Retina (tissue), 1 donor: ENCODE measurements at regions not wholly inside any gene's neighbourhood (a gene's known extent, or its start where the extent isn't known, plus 50 kb on each side); places are given as distances from the start of the nearest gene placed in this dataset.
"Not testable (repeated sequence)": the region's sequence is repeated elsewhere in the genome, so short reads cannot be mapped to it uniquely, and the experiment has no call there.

Experiments used
- DNase-seq: peaks from one replicate; pipeline ENCODE4 v3.0.0-alpha.2; 2016

DNA sequence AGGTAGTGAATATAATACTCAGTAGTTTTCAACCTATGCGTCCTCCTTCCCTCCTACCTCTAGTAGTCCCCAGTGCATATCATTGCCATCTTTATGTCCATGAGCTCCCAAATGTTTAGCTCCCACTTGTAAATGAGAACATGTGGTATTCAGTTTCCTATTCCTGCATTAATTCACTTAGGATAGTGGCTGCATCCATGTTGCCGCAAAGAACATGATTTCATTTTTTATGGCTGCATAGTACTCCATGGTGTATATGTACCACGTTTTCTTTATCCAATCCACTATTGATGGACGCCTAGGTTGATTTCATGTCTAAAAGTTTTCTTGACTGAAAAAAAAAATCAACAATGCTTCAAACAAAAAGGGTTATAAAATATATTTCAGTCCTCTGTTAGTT lies 303.4 kb upstream of the SGCG start:
- DNase-seq = no peak

DNA sequence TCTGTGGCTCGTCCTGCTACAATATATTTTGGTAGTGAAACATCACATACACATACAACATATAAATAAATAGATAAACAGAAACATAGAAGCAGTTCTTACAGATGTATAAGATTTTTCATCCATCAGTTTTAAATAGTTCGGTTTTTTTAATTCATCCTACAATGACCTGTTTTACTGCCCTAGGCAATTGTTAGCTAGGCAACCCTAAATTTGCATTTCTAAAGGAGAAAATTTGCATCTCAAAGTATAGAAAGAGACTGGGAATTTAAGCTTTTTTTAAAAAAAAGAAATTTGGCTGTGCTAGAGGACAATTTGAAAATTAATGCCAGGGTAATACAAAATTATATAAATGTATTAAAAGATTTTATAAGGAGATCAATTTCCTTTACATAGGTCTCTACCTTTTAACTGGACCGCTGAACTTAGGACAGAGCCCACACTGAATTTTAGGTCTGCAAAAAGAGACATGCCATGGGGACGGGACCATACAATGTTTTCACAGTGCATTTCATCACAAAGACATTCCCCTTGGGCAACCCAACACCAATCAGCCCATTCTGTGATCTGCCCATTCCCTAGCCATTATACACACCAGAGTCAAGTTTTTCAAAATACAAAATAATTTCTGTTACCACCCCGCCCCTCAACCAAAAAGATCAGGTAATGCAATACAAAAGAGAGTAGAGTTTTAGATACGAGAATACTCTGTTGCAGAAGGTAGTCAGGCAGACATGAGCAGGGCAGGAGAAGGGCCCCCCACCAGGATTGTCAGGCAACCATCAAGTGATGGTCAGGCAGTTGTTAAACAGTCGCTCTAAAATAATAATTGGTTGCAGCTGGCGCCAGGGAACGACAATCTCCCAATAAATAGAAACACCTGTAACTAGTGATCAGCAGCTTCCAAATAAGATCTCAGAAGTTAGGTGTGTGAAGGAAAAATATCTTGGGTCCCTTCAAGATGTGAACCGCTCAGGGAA lies 299.7 kb upstream of the SGCG start:
- DNase-seq = no peak

DNA sequence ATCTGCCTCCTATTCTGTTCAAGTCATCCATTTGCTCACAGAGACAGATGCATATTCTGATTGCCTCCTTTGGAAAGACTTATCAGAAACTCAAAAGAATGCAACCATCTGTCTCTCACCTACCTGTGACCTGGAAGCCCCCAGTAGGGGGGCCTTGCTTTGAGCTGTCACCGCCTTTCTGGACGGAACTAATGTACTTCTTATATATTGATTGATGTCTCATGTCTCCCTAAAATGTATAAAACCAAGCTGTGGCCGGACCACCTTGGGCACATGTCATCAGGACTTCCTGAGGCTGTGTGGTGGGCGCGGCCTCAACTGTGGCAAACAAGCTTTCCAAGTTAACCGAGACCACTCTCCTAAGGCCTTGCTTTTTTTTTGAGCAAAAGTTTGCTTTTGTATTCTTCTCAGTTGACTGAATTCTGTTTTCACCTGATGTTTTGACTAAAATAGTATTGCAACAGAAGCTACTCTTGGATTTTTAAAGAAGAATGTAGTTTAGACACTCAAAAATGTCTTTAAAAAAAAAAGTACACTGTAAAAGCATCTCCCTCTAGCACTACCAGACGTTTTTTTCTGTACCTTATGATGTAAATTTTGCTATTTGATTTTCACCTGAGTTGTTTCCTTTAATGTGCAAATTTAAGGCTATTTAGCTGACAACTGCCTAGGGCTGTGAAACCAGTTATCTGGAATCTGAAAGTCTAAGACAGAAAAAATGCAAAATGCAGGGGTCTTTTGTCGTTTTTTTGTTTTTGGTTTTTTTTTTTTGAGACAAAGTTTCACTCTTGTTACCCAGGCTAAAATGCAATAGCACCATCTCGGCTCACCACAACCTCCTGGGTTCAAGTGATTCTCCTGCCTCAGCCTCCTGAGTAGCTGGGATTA lies 298.8 kb upstream of the SGCG start:
- not testable (repeated sequence) for DNase-seq

DNA sequence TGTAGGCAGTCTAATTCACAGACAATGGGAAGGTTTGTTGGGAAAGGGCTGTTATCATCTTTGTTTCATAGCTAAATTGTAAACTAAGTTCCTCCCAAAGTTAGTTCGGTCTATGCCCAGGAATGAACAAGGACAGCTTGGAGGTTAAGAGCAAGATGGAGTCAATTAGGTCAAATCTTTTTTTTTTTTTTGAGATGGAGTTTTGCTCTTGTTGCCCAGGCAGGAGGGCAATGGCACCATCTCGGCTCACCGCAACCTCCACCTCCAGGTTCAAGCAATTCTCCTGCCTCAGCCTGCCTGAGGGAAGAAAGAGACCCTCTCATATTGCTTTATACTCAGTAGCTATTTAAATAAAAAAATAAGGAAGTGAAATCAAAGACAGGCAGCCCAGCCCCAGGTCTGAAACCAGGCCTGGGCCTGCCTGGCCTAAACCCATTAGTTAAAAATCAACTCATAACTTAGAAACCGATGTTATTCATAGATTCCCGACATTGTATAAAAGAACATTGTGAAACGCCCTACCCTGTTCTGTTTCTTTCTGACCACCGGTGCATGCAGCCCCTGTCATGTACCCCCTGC lies 297.4 kb upstream of the SGCG start:
- DNase-seq = no peak

DNA sequence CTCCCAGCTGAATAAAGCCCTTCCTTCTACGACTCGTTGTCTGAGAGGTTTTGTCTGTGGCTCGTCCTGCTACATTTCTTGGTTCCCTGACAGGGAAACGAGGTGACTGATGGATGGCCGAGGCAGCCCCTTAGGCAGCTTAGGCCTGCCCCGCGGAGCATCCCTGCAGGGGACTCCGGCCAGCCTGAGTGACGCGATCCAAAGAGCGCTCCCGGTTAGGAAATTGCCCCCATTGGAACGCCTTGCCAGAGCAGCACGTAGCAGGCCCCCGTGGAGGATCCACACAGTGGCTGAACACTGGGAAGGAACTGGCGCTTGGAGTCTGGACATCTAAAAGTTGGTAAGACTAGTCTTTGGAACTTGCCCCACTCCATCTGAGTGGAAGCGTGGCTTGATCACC lies 296.8 kb upstream of the SGCG start:
- peak; percentile 14 for DNase-seq

DNA sequence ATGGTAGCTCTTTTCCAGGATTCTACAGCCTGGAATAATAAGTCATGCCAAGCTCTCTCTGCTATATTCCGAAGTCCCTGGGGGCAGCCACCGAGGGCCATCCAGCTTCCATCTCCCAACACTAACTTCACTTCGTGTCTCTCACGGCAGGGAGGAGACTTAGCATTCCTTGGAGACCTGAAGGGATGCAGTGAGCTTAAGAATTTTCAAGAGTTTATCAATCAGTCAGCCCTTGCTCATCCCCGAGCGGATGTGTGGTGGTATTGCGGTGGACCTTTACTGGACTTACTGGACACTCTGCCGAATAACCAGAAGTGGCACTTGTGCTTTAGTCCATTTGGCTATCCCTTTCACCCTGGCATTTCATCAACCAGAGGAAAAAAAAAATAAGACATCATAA lies 294.7 kb upstream of the SGCG start:
- not testable (repeated sequence) for DNase-seq

DNA sequence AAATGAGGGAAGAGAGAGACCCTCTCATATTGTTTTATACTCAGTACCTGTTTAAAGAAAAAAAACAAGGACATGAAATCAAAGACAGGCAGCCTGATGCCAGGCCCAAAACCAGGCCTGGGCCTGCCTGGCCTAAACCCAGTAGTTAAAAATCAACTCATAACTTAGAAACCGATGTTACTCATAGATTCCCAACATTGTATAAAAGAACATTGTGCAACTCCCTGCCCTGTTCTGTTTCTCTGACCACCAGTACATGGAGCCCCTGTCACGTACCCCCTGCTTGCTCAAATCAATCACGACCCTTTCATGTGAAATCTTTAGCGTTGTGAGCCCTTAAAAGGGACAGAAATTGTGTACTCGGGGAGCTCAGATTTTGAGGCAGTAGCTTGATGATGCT lies 291.4 kb upstream of the SGCG start:
- not testable (repeated sequence) for DNase-seq

DNA sequence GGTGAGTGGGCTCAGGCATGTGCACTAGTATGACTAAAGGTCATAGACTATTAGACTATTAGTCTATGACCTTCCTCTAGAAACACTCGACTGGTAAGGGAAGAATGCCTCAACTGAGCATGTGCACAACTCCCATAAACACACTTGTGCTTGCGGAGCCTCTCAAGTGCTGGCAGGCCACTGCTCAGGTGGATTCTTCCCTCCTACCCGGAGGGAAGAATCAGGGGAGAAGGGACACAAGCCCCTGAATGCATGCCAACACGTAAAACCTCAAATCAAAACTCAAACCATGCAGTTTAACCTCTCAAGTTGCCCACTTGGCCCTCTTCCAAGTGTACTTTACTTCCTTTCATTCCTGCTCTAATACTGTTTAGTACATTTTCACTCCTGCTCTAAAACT lies 287.6 kb upstream of the SGCG start:
- no peak for DNase-seq

DNA sequence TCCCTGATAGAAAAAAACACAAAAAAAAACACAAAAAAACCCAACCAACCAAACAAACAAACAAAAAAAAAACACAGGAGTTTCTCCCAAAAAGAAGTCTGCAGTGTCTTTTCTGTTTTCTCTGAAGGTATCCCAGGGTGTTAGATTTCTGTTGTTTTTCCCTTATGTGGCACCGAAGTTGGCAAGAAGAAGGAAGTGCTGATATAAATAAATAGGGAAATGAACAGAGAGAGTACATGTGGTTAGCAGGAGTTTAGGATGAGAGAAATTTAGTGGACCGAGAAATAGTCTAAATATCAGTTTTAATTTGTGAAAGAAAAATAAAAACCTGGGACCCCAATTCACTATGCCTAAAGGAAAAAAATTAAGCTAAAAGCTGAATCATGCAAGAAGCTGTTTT lies 287.0 kb upstream of the SGCG start:
- DNase-seq = no peak

DNA sequence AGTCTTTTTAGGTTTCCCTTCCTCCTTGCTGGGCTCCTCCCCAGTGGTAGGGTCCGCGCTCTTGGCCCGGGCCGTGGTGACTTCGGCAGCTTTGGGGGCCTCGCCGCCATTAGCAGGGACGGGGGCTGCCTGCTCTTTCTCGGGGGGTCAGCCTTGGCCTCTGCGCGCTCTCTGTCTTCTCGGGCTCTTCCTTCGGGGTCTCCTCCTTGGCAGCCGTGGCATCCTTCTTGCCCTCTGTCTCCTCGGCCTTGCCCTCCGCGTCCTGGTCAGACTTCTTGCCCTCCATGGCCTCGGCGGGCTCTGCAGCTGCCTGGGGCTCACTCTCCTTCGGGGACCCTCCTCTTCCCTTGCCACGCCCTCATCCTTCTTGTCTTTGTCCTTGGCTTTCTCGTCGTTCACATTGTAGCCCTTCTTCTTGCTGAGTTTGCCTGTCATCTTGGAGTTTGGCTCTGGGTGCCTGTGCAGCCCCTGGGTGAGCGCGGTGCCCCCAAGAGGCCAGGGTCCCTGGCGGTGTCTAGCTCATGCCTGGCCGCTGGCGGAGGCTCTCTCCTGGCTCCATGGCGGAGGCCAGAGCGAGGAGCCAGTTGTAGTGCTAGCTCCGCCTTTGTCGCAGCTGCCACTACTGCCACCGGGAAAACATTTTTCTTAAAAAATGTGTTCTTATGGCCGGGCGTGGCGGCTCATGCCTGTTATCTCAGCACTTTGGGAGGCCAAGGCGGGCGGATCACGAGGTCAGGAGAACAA lies 283.0 kb upstream of the SGCG start:
- no peak for DNase-seq

DNA sequence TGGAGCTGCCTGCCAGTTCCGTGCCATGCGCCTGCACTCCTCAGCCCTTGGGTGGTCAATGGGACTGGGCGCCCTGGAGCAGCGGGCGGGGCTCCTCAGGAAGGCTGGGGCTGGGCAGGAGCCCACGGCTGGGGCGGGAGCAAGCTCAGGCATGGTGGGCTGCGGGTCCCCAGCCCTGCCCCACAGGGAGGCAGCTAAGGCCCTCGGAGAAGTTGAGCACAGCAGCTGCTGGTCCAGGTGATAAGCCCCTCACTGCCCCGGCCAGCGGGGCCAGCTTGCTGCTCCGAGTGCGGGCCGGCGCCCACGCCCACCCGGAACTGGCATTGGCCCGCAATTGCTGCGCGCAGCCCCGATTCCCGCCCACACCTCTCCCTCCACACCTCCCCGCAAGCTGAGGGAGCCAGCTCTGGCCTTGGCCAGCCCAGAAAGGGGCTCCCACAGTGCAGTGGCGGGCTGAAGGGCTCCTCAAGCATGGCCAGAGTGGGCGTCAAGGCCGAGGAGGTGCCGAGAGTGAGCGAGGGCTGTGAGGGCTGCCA lies 280.3 kb upstream of the SGCG start:
- not testable (repeated sequence) for DNase-seq

DNA sequence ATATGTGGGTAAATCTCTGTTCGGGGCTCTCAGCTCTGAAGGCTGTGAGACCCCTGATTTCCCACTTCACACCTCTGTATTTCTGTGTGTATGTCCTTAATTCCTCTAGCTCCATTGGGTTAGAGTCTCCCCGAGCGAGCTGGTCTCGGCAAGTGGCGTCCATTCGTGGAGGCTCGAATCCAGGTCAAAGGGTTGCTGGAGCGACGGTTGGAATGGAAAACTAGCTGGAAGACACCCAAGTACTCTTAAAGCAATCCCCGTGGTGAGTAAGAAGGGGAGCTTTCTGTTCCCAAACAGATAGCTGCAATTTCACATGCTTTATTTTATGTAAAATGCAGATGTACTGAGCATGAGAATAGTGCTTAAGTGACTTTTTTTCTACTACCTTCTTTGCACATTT lies 277.5 kb upstream of the SGCG start:
- no peak for DNase-seq

DNA sequence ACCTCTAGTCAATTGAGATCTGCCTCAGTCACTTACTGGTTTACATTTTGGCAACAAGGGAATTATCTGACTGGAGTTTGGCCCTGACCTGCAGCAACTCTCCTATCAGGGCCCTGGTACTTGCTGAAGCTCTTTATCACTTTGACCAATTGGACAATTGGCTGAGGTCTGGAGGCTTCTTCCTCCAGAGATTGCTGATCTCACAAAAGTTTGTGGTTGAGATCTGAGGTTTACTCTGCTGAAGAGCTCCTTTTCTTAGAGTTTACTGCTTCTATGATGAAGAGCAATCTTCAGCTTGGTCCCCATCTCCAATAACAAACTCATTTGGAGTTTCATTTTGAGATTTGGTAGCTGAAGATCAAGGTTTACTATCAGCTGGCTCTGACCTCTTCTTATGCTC lies 276.9 kb upstream of the SGCG start:
- DNase-seq = no peak

DNA sequence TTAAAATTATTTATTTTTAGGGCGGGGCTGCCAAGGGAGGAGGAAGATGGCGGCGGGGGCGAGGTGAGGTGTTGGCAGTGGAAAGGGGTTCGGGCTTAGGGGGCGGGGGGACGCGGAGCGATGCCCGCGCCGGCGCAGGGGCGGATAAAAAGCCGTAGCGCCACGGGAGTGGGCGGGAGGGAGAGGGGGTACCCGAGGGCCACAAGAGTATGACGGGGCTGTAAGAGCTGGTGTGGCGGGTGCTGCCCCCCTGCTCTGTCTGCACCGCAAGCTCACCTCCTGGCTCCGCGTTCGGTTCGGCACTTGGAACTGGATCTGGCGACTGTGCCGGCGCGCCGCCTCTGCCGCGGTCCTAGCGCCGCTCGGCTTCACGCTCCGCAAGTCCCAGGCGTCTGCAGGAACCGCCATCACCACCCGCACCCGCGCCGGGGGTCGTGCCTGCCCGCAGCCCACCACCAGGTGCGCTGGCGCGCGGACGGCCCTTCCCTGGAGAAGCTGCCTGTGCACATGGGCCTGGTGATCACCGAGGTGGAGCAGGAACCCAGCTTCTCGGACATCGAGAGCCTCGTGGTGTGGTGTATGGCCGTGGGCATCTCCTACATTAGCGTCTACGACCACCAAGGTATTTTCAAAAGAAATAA lies 265.2 kb upstream of the SGCG start:
- DNase-seq = peak; percentile 96

DNA sequence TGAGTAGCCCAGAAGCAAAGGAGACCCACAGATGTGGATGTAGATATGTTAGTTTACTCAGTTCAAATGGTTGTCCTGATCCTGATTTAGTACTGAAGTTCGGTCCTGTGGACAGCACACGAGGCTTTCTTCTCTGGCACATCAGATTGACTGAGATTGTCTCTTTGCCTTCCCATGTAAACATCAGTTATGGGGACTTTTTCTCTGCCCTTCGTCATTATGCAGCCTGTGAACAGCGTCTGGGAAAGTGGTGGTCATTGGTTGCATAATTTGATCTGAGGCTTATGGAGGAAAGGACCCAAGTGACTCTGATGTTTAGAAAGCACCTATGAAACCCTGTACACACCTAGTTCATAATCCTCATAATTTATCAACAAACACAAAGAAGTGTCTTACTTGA lies 264.5 kb upstream of the SGCG start:
- DNase-seq = not testable (repeated sequence)

DNA sequence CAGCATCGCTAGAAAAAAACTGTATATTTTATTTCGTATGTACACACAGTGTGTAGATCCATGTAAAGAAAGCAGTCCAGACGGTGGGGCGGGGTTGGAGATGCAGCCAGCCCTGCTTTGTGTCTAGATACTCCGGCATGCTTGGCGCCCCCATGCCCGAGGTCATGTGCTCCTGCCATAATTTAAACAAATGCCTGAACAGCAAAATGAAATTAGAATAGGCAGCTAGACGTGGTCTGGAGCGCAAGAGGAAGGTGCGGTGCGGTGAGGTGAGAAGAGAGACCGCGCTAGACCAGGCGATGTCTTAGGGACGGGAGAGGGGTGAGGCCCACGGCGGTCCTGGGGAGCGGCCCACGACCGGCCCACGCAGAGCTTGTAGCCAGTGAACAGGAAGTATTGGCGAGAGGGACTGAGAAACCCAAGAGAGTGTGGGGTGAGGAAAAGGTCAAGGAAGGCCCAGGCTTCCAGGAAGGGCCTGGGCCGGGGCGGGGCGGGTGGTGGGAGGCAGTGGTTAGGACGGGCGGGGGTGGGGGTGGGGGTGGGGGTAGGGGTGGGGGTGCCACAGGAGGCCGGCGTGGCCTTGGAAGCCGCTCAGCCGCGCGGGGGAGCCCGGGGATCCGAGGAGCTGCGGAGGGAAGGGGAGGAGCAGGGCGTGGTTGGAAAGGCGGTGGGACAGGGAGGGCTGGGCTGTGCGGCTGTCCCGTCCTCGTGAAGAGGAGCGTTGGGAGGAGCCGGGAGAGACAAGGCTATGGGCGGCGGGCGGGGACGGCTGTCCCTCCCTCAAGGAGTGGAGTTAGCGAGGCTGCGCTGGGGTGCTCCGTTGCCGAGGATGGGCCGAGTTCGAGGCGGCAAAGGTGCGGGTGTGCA lies 254.7 kb upstream of the SGCG start:
- peak; percentile 83 for DNase-seq

DNA sequence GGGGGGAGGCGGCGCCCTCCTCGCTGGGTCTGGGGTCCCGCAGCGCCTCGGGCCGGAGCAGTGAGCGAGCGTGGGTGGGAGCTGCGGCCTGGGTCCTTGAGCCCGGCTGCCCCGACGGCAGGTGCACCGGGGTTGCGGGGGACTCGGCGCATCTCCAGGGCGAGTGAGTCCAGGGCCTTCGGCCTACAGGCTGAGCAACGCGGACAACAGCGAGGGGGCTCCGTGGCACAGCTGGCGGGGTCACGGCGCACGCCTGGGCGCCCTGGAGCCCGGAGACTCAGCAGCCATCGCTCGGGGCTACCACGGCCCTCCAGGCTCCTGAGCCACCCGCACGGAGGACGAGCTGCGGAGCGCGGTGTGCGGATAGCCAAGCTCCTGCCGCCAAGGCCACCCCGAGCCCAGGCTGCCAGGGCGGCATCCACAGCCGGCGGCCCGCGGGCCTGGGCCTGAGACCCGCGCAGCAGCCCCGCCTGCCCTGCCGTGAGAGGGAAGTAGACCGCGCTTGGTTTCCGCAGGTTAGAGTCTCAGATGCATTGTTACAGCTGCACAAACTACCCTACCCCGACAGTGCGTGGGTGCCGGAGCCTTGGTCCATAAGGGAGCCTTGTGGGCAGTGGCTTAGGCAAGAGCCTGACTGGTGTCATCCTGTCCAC lies 253.9 kb upstream of the SGCG start:
- DNase-seq = peak; percentile 85

DNA sequence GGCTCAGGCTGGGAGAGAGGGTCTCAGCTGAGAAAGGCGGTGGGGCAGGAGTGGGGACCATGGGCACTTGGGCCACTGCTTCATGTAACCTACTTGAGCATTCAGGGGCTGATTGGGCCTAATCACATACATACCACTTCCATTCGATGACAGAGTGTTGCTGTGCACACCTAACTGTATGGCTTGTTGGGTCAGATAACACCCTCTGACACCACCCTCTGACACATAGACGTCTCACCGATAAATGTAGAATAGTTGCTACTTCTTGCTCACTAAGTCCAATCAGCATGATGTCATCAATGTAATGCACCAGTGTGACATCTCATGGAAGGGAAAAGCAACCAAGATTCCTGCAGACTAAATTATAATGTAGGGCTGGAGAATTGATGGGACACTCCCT lies 252.9 kb upstream of the SGCG start:
- not testable (repeated sequence) for DNase-seq

DNA sequence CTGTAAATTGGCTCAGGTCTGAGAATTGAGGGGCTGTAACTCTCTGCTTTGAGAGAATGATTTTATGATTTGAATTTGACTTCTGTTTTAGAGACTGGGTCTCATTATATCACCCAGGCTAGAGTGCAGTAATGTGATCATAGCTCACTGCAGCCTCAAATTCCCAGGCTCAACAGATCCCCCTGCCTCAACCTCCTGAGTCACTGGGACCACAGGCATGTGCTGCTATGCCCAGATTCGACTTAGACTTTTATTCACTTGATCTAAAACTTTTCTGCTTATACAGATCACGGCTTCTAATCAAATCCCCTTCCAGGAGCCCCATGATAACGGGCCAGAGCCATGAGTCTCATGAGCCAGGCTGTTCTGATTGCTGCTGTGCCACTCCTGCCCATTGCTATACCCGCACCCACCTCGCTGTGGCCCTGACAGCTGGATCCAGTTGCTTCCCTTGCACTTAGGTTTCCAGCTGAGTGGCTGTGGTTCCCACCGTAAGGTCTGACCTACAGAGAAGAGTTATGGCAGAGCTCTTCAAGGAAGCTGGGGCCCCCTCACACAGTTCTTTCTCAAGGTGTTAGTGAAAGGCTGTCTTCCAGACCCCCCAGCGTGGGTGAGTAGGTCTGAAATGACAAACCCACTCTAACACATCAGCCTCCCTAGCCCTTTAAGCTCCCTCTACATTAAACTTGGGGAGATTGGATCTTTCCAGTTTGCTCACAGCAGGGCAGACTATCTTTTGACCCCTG lies 251.2 kb upstream of the SGCG start:
- DNase-seq = no peak

DNA sequence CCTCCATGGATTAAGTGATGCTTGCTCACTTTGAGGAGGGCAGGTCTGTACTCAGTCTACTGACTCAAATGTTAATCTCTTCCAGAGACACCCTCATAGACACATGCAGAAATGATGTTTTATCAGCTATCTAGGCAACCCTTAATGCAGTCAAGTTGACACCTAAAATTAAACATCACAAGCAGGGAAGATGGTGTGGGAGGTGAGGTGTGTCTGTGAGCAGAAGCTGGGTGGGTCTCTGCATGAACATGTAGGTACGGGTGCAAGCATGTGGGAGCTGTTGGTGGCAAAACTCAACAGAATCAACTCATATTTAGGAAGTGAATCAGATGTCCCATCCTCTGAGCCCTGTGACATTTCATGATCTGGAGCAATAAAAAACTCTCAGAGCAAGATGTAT lies 249.2 kb upstream of the SGCG start:
- no peak for DNase-seq
